CD4-positive, alpha-beta T cell treated with Interleukin-1 beta for 1 hour (primary cell): ENCODE measurements at regions not wholly inside any gene's neighbourhood (a gene's known extent, or its start where the extent isn't known, plus 50 kb on each side); places are given as distances from the start of the nearest gene placed in this dataset.

Experiments used
- DNase-seq, 2 donors: peaks; one replicate each; pipeline ENCODE4 v3.0.0-alpha.2; 2020 to 2022

DNA sequence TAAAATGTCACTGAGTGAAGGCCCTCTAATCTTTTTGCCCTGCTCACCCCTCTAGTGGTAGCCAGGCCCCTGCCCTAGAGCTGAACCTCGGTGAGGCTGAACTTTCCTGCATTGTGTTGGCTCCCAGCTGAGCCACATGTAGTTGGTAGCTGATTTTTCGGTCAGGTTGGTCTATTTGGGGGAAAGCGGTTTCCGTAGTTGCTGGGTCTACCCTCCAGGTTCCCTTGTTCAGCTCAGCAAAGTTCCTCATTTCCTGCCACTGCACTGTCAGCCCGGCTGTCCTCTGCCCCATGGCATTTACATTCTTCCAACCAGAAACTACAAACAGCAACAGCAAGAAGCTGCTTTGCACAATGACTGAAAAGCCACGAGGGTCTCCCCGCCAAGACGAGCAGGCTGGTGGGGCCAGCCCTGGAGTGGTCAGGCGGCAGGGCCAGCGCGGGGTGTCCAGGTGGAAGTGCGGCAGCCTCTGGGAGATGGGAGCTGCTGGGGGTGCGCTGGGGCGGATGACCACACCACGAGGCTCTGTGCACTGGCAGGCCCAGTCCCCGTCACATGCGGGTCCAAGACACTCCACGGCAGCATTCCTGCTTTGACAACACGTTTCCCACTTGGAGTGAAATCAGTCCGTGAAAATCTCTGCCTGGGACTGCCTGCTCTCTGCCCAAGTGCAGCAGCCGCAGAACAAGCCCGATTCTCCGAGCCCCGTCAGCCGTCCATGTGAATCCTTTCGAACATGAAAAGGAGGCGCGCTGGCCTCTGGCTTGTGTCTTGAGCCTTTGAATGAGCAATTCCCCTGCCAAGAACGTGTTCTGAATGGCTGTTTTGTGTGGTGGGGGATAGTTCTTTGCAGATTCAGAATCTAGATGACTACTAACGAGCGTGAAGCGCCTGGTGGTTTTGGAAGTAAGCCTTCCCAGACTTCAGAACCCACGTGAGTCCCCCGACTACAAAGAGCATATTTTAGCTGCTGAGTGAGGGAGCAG, 159.4 kb downstream of the ASB1 start:
- DNase-seq = no peak

DNA sequence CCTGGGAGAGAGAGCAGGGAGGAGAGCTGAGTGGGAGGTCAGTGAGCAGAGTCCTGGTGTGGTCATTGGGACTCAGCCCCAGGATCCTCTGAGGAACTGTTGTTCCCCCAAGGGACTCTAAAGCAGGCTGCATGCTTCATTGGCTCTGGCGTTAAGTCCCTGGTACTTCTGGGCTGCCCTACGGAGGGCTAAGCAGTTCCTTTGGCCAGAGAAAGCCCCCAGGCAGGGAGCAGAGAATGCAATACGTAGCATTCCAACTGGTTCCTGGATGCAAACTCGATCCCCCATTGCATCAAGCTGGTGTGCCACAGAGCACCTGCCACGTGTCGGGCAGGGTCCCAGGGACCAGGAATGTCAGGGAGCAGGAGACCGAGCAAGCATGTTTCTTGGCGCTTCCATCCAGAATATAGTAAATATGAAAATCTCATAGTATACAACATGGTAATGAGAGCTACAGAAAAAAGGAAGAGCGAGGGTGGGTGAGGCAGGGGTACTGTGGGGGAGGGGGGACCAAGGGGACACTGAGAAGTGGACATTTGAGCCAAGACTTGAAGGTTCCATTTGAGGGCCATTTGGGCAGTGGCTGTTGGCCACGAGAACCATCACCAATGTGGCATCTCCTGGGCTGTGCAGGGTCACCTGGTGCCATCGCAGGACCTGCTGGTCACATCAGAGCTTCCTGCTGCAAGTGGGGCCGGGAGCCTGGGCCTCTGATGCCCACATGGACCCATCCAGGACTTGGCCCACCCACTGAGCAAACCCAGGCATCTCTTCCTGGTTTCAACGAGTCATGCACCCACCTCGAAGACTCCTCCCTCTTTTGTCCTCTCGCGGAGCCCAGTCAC, 160.4 kb downstream of the ASB1 start:
- no peak for DNase-seq

DNA sequence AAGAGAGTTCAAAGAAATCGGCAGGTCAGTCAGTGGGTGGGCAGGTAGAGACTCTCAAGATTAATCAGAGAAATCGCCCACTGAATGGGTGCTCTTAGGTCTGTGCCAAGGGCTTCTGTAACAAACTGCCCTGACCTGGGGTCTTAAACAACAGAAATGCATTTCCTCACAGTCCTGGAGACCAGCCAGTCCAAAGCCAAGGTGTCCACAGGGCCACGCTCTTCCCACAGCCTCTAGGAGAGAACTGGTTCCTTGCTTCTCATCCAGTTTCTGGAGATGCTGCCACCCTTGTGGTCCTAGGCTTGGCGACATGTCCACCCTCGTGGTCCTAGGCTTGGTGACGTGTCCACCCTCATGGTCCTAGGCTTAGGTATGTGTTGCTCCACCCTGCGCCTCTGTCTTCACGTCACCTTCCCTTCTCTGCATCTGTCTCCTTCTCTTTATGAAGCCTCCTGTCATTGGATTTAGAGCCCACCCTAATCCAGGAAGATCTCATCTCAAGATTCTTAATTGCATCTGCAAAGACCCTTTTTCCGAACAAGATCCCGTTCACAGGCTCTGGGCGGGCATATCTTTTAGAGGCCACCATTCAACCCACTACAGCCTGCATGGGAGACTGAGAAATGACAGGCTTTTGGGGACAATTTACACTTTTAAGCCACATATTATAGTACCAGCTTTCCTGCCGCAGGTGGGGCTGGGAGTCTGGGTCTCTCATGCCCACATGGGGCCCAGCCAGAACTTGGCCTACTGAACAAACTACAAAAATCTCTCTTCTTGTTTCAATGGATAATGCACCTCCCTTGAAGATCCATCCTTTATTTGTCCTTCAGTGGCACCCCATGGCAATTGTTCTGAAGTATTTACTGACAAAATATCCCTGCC, 161.3 kb downstream of the ASB1 start:
- no peak for DNase-seq

GRCh38 chr2:238589591-238590460, 163.1 kb downstream of the ASB1 start:
- no peak for DNase-seq

DNA sequence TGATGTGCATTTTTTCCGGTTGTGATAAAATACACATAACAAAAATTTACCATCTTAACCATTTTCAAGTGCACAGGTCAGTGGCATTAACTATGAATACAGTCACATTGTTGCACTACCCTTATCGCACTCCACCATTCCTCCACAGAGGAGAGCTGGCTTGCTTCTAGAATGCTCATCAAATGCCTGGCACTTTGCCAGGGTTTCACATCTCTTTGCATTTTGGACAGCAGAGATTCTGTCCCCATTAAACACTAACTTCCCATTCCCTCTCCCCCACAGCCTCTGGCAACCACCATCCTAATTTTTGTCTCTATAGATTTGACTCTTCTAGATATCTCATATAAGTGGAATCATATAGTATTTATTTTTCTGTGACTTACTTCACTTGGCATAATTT, 165.0 kb downstream of the ASB1 start:
- no peak for DNase-seq

- no peak for DNase-seq
Observed at GRCh38 chr2:238593236-238593635, 166.5 kb downstream of the ASB1 start.

DNA sequence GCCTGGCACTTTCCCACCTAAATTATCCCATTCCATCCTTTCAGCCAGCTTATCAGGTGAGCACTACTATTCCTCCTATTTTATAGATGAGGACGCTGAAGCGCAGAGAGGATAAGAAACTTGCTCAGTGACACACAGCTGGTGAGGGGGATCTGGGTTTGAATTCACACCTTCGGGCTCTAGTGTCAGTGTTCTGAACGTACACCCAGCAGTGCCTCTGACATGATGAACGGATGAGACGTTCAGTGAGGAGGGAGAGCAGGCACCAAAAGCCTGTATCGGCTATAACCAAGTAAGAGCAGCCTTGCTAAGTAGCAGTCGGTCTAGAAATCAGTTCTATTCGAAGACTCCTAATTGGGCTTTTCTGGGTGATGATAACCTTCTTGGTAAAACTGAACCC, 167.0 kb downstream of the ASB1 start:
- no peak for DNase-seq

DNA sequence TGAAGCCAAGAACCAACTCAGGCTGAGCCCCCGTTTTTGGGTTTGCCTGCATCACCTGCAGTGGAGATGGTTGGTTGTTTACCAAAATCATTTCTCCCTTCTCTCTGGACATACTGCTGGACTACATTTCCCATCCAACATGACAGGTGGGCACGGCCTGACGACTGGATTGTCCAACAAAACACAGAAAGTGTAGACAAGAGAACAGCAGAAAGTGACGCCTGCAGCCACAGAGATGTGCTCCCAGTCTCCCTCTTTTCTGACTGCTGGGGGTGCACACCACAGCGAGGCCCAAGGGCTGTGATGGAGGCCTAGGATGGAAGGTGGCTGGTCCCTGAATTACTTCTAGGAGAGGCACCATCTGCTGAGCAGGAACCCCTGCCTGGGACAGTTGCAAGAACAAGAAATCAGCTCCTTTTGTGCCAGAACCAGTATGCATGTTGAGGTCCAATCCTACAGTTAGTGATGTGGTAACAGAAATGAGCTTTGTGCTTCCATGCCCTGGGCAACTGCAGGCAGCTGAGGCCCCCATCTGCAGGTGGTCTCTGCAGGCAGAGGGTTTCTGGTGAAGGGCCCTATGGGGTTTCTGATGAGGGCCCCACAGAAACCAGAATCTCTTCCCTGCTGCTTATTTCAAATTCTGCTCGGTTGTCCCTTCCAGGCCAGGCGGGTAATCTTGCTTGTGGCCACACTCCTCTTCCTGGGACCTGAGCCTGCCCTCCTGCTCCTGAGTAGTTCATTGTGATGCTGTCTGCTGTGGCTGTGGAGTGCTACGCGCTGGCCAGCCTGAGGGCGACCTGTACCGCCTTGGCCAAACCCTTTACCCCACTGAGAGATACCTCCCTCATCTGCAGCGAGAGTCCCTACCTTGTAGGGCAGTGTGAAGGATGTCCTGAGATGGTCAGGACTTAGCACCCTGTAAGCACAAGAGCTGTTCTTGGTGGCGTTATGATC, 168.3 kb downstream of the ASB1 start:
- DNase-seq = no peak

GRCh38 chr2:238595750-238596570, 169.2 kb downstream of the ASB1 start:
- DNase-seq = no peak

DNA sequence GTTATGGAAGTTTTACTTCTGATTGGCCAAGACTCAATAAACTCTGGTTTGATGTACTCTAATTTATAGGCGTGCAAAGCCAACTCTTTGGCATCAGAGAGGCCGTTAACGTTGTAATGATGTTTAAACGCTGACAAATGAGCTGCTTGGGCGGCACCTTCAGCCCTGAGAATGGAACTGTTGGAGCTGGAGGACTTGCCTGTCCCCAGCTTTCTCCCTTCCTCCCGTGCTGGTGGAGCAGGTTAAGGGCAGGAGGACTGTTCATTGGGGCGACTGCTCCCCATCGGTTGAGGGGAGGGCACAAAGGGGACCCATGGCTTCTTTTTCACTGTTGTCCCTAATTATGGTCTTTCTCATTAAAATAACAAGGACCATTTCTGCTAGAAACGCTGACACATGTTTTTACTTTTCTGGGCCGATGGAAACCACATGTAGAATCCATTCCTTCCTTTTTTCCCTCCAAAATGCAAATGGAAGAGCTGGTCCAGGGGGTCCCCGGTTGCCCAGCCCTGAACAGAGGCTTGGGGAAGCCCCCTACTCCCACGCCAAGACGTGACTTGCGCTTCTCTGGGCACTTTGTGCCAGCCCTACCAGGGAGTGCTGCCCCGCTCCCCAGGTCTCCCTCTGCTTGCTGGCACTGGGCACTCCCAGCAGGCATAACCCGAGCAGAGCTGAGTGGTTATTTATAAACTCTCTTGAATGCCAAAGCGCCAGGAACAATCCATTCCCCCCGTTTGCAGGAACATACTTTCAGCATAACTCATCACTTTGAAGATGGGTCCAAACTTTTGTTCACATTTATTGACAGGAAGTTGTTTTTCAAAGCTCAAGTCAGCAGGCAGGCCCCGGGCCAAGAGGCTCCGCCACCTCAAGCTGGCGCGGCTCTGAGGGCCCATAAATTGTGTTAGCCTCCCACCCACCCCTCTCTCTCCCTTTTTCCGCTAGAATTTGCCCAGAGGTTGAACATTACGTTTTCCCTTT, 170.1 kb downstream of the ASB1 start:
- no peak for DNase-seq

GRCh38 chr2:238597638-238598528, 171.2 kb downstream of the ASB1 start:
- no peak for DNase-seq

DNA sequence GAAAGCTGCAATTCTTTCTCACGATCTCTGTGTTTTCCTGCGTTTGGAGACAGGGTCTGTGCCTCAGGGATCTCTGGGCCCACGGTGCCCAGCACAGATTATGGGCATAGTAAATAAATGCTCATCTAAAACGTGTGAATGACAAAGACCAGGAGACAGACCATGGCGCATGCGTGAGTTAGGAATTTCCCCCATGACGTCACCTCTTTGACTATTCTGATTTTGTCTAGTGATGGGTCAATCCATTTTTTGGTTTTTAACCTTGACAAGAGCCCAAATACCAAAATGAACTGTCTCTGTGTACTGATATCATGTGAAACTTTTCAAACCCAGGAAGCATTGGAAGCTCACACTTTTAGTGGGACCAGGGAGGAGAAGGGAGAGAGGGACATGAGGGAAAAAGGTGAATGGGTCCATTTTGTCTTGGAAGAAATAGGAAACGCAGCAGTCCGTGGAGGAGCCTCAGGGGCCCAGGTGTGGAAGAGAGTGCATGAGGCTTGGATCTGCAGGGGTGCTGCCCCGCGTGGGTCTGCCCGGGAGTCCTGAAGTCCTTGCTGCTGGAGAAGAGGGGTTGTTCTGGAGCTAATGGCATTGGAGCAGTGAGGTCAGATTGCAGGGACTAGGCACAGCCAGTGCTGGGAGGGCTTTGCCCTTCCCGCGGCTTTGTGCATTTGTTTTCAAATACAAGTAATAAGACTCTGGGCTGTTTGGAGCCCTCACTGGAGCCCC, 172.2 kb downstream of the ASB1 start:
- DNase-seq = no peak

DNA sequence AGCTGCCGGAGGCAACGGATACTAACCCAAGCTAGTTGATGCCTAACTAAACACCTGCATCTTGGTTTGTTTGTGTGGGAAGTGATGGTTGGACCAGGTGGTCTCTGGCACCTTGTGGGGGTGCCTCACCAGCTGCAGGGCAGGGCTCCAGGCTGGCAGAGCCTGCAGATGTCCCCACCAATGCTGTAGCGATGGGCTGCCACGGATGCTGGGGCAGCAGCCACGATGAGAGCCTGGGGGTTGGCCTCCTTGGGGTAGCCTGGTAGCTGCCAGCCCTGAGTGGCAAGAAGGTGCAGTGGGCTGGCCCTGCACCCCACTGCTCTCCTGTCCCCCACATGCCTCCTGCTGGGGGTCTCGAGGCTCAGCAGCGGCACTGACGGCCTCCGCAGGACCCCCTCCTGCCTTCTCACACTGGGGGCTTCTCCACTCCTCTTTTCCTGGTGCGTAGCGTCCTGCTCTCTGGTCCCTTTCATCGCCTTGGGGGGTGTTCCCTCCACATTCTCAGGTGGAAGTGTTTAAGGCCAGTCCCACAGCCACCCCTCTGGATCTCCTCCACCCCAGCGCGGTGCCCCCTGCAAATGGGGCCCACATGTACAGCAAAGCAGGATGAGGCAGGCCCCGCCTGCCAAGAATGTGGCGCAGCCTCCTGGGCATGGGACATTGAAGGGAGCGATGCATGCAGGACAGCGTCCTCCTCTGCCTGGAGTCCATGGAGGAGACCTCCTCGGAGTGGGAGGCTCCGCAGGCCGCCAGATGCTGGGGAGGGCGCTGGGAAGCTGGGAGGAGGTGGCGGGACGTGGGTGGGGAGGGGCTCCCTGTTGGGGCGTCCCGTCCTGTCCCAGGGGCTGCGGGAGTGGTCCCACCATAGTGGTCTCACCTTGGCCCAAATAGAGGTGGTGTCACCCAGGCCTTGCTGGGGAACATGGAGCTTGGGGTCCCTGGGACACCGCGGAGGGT, 173.1 kb downstream of the ASB1 start:
- DNase-seq = no peak

DNA sequence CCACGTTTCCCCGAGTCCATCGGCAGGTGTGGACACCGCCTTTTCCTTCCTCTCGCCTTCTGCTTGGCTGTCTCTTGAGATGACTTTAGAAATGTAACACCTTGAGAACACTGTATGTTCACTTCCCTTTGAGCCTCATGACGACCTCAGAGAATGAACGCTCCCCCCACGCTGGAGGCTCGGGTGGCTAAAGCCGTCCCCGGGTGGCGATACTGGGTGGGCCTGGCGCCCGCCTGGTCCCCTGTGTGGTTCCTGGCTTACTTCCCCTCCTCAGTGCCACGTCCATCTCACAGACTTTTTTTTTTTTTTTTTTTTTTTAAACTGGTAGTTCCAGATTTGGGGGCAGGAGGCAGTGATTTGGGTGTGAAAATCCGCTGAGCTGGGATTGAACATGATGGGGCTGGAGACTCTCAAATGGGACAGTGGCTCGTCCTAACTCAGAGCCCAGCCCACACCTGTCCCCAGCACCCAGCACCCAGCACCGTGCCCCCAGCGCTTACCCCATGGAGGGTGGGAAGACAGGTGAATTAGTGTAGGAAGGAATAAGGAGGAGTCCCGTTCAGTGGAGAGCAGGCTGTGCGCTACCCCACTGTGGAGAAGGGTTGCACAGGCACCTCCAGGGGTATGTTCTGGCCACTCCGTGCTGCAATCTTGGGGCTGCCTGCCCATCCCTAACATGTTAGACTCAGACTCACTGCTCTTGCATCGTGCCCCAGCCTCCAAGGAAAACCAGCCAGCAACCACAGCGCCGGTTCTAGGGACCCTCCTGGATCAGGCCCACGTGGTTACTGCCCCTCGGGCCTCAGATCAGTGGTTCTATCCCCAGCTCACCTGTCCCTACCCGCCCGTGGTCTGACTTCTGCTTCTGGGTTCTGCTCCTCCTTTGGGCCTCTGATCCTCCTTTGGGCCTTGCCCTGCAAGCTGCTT, 174.0 kb downstream of the ASB1 start:
- no peak for DNase-seq
